HepG2 (cell line): ENCODE measurements at regions not wholly inside any gene's neighbourhood (a gene's known extent, or its start where the extent isn't known, plus 50 kb on each side); places are given as distances from the start of the nearest gene placed in this dataset.

Experiments used
- SRY ChIP-seq: sonication (generic); formaldehyde crosslinking; IDR thresholded peaks from 2 replicates; pipeline ENCODE4 v1.8.0; 2022; ENCODE audit warnings: mild to moderate bottlenecking, missing genetic modification reagents
- ZSCAN21 ChIP-seq: sonication (generic); formaldehyde crosslinking; IDR thresholded peaks from 2 replicates; pipeline ENCODE4 v1.8.0; 2022; ENCODE audit warnings: mild to moderate bottlenecking, missing genetic modification reagents, moderate library complexity, borderline replicate concordance
- TF ChIP-seq, protein P1 (sequence below): sonication (generic); formaldehyde crosslinking; IDR thresholded peaks from 2 replicates; pipeline ENCODE4 v1.4.0; 2020; ENCODE audit warnings: missing genetic modification reagents, borderline replicate concordance
- TF ChIP-seq, protein P2 (sequence below): IDR thresholded peaks from 2 replicates; pipeline ENCODE4 v1.6.1; 2016; ENCODE audit warnings: missing biosample characterization, missing genetic modification reagents, low read depth

DNA sequence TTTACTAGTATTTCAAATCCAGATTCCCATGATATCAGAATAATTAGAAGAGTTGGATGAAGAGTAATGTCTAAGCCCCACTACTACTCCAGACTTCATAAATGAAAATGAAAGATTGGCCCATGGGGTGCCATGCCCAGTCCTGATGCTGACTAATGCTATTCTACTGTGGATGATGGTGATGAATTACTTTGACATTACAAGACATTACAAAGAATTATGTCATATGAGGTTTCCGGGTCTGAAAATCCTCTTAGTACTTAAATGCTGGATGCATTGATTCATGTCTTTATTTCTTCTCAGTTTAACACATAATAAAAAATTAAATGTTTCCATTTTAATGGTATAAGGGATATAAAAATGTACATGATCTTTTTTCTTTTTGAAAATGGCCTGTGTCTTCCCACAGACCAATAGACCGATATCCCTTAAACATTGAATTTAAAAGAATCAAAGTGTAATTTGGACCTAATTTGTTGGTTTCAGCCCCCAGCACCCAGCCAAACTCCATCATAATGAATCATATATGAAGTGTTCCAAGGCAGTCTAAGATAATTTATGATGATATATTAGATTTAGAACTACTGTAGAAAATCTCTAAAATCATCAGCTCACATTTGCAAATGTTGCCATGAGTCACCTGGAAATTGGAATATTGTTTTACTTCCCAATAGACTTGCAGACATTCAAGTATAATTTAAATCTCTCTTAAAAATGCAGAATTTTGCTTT lies 223.6 kb upstream of the SGCD start (continued):
- TF ChIP-seq, protein P1, sequence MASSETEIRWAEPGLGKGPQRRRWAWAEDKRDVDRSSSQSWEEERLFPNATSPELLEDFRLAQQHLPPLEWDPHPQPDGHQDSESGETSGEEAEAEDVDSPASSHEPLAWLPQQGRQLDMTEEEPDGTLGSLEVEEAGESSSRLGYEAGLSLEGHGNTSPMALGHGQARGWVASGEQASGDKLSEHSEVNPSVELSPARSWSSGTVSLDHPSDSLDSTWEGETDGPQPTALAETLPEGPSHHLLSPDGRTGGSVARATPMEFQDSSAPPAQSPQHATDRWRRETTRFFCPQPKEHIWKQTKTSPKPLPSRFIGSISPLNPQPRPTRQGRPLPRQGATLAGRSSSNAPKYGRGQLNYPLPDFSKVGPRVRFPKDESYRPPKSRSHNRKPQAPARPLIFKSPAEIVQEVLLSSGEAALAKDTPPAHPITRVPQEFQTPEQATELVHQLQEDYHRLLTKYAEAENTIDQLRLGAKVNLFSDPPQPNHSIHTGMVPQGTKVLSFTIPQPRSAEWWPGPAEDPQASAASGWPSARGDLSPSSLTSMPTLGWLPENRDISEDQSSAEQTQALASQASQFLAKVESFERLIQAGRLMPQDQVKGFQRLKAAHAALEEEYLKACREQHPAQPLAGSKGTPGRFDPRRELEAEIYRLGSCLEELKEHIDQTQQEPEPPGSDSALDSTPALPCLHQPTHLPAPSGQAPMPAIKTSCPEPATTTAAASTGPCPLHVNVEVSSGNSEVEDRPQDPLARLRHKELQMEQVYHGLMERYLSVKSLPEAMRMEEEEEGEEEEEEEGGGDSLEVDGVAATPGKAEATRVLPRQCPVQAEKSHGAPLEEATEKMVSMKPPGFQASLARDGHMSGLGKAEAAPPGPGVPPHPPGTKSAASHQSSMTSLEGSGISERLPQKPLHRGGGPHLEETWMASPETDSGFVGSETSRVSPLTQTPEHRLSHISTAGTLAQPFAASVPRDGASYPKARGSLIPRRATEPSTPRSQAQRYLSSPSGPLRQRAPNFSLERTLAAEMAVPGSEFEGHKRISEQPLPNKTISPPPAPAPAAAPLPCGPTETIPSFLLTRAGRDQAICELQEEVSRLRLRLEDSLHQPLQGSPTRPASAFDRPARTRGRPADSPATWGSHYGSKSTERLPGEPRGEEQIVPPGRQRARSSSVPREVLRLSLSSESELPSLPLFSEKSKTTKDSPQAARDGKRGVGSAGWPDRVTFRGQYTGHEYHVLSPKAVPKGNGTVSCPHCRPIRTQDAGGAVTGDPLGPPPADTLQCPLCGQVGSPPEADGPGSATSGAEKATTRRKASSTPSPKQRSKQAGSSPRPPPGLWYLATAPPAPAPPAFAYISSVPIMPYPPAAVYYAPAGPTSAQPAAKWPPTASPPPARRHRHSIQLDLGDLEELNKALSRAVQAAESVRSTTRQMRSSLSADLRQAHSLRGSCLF (CRISPR knock-in tag) = no peak
- TF ChIP-seq ZSCAN21 (CRISPR knock-in tag) (no peak), SRY (CRISPR knock-in tag) (no peak)
- TF ChIP-seq, protein P2, sequence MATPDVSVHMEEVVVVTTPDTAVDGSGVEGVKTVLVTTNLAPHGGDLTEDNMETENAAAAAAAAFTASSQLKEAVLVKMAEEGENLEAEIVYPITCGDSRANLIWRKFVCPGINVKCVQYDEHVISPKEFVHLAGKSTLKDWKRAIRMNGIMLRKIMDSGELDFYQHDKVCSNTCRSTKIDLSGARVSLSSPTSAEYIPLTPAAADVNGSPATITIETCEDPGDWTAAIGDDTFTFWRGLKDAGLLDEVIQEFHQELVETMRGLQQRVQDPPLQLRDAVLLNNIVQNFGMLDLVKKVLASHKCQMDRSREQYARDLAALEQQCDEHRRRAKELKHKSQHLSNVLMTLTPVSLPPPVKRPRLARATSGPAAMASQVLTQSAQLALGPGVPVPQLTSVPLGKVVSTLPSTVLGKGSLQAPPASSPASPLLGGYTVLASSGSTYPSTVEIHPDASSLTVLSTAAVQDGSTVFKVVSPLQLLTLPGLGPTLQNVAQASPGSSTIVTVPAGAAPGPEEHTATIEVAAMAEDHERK = no peak
